ENCODE measurements at regions not wholly inside any gene's neighbourhood (a gene's known extent, or its start where the extent isn't known, plus 50 kb on each side); places are given as distances from the start of the nearest gene placed in this dataset.

DNA sequence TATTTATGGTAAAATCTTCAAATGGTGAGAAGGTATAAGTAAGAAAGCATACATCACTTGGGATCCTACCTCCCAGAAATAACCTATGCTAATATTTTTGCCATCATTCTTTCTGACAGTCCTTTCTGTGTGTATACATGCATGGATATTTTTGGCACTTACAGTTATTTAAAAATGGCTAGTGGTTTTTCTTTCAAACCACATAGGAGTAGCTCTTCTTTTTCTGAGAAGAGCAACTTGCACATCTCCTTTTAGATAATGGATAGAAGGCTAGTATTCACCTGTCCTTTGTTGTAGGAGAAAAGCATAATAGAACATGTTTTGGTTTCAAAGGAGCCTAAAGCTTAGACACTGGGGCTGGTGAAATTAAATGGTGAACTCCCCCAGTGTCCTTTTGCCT is 87.3 kb downstream of the EMP1 start:
- TF ChIP-seq, protein P1, sequence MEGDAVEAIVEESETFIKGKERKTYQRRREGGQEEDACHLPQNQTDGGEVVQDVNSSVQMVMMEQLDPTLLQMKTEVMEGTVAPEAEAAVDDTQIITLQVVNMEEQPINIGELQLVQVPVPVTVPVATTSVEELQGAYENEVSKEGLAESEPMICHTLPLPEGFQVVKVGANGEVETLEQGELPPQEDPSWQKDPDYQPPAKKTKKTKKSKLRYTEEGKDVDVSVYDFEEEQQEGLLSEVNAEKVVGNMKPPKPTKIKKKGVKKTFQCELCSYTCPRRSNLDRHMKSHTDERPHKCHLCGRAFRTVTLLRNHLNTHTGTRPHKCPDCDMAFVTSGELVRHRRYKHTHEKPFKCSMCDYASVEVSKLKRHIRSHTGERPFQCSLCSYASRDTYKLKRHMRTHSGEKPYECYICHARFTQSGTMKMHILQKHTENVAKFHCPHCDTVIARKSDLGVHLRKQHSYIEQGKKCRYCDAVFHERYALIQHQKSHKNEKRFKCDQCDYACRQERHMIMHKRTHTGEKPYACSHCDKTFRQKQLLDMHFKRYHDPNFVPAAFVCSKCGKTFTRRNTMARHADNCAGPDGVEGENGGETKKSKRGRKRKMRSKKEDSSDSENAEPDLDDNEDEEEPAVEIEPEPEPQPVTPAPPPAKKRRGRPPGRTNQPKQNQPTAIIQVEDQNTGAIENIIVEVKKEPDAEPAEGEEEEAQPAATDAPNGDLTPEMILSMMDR (IDR thresholded peaks at IDR 0.05; ENCODE audit: low read depth, low read length) = no peak

DNA sequence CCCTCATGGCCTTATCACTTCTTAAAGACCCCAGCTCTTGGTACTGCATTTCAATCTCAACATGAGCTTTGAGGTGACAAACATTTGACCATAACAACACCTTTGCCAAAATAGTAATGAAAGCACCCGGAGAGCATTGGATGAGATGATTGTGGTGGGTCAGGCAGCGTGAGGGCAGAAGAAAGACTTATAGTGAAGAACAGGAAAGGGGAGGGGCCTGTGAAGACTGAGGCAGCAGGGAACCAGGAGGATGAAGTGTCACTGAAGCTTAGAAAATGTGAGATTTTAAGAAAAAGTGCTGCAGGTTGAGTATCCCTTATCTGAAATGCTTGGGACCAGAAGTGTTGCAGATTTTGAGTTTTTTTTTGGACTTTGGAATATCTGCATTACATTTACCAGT is 86.3 kb downstream of the EMP1 start:
- DNase-seq (ENCODE audit: low read depth in 2 of 2) = no peak
- TF ChIP-seq, protein P1 (IDR thresholded peaks at IDR 0.05; ENCODE audit: low read depth, low read length) = no peak
- H3K4me3 ChIP-seq (replicated peaks in 1 of 2; ENCODE audit: low read depth in 2 of 2, low read length in 2 of 2) = no peak overlapping the region

More for the DNA sequence above, 87.3 kb downstream of the EMP1 start:
- no peak for DNase-seq (ENCODE audit: low read depth in 2 of 2)
- no peak overlapping the region for H3K4me3 ChIP-seq (replicated peaks in 1 of 2; ENCODE audit: low read depth in 2 of 2, low read length in 2 of 2)

DNA sequence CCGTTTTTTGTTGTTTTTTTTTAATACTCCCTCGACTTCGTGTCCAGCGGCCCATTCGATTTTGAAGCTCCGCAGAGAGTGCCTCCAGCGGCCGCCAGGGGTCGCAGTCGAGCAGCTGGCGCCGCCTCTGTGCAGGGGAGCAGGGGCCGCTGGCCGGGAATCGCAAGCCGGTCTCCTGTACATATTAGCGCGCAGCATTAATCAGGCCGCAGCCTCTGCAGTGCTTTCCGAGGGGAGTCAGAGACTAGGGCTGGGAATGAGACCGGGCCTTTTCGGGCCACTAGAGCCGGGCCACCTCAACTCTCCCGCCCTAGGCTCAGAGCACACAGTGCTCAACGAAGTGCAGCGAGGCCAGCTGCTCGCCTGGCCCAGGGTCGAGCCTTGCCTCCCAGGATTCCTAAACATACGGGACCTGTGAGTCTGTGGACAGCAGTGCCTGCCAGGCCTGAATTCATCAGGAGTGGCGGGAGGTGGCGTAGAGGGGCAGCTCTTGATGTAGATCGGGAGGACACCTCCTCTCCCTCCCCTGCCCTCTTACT is 81.8 kb downstream of the EMP1 start:
- peak overlapping the region in 1 of 2 donors; percentile 19 for H3K4me3 ChIP-seq (replicated peaks in 1 of 2; ENCODE audit: low read depth in 2 of 2, low read length in 2 of 2)
- TF ChIP-seq, protein P1 (IDR thresholded peaks at IDR 0.05; ENCODE audit: low read depth, low read length) = peak; percentile 99
- DNase-seq (ENCODE audit: low read depth in 2 of 2) = peak; percentile 71 to 82

DNA sequence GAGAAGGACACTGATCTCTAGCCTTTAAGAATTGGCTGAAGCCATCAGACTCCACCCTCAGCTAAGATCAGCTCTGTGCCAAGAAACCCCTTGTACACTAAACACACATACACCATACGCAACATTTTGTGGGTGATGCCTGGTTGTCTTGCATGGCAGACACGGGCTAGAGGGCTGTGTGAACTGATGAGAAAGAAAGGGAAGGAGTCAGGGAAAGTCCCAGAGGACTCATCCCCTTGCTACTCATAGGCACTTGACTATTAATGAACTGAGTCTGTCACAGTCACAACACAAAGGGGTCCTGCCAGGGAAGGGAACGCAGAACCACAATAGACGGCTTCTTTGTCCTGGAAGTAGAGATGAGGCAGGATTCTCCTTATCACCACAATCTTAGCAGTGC is 80.8 kb downstream of the EMP1 start:
- DNase-seq (ENCODE audit: low read depth in 2 of 2) = no peak
- TF ChIP-seq, protein P1 (IDR thresholded peaks at IDR 0.05; ENCODE audit: low read depth, low read length) = no peak
- H3K4me3 ChIP-seq (replicated peaks in 1 of 2; ENCODE audit: low read depth in 2 of 2, low read length in 2 of 2) = no peak overlapping the region

DNA sequence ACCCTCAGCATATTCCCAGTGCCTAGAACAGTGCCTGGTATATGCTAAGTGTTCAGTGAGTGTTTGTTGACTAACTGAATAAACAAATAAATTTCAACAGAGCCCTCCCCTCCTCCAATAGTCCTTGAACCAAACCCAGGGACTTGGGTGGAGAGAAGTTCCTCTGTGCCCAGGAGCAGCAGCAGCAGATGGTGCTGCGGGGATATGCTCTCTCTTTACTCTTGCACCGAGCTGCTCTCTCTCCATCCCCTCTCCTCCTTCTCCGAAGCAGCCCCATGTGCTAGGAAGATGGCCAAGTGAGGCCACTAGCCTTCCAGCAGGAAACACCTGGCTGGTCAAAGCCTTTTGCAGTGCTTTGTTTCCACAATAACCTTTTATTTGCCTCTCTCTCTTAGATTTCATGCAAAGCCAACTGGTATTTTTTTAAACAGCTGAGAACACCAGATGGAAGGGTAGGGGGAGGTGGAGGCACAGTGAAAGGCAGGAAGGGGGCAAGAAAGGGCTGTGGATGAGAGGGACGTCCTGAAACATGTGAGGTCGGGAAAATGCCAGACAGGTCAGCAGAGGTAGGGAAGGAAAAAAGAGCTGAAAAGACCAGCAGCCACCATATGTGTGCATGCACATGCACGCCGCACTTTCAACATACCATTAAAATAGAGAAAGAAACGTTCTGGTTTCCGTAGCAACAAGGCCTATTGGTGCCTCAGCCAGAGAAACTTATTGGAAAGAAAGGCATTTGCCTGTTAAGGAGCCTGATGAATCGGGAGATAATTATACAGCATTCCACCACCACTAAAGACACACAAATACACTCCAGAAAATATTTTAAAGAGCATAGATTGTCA is 78.9 kb downstream of the EMP1 start:
- peak in 1 of 2 donors; percentile 26 for DNase-seq (ENCODE audit: low read depth in 2 of 2)
- H3K4me3 ChIP-seq (replicated peaks in 1 of 2; ENCODE audit: low read depth in 2 of 2, low read length in 2 of 2) = no peak overlapping the region
- TF ChIP-seq, protein P1 (IDR thresholded peaks at IDR 0.05; ENCODE audit: low read depth, low read length) = no peak

DNA sequence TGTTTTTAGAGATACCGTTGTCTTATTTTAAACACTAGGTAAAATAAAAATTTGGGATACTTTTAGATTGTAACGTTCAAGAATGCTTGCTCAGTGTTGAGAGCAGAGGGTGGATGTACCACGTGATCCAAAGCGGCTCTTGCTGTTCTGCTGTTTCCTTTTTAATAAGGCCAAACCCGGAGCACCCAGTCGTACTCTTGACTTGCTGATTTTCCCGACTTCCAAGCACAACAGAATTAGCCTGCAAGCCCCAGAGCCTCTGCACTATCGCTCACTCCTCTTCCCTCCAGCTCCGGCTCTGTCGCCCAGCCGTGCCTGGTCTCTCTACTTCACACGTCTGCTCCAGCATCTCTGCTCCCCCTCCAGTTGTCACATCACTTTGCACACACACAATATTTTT is 77.3 kb downstream of the EMP1 start:
- TF ChIP-seq, protein P1 (IDR thresholded peaks at IDR 0.05; ENCODE audit: low read depth, low read length) = no peak
- DNase-seq (ENCODE audit: low read depth in 2 of 2) = no peak

More for the DNA sequence above, 77.3 kb downstream of the EMP1 start:
- H3K4me3 ChIP-seq (replicated peaks in 1 of 2; ENCODE audit: low read depth in 2 of 2, low read length in 2 of 2) = peak overlapping the region in 1 of 2 donors; percentile 2

Data from cardiac fibroblast (primary cell).